OCI-LY1 (cell line): ENCODE measurements at regions not wholly inside any gene's neighbourhood (a gene's known extent, or its start where the extent isn't known, plus 50 kb on each side); places are given as distances from the start of the nearest gene placed in this dataset.

Source experiments
- H2AFZ ChIP-seq: fragments of 200-600 bp; sonication (generic), shearing (Covaris generic); 2 replicates; pipeline ENCODE4 v1.6.0; 2014; ENCODE audit warnings: antibody characterized with exemption, mild to moderate bottlenecking, low read length
- H3F3A ChIP-seq: fragments of 200-600 bp; sonication (generic), shearing (Covaris generic); 2 replicates; pipeline ENCODE4 v1.6.0; 2014; ENCODE audit warnings: mild to moderate bottlenecking, antibody characterized with exemption, low read length, moderate library complexity; ENCODE audit not compliant: insufficient read depth
- H3K27ac ChIP-seq: fragments of 200-600 bp; sonication (generic); 2 replicates; pipeline ENCODE4 v1.5.1; 2014; ENCODE audit warnings: low read length, mixed run types, mild to moderate bottlenecking, low read depth; ENCODE audit not compliant: poor library complexity, severe bottlenecking
- H3K27me3 ChIP-seq: fragments of 200-600 bp; sonication (generic); 2 replicates; pipeline ENCODE4 v1.6.0; 2014; ENCODE audit warnings: antibody characterized with exemption, mild to moderate bottlenecking, low read length, moderate library complexity; ENCODE audit not compliant: insufficient read depth
- H3K36me3 ChIP-seq: fragments of 200-600 bp; sonication (generic); 2 replicates; pipeline ENCODE4 v1.6.1; 2014; ENCODE audit warnings: mild to moderate bottlenecking, antibody characterized with exemption, low read length, moderate library complexity, mixed read lengths; ENCODE audit not compliant: insufficient read depth
- H3K4me1 ChIP-seq: fragments of 200-600 bp; sonication (generic); 2 replicates; pipeline ENCODE4 v1.5.1; 2014; ENCODE audit warnings: mild to moderate bottlenecking, low read length, moderate library complexity; ENCODE audit not compliant: insufficient read depth, severe bottlenecking
- H3K4me2 ChIP-seq: fragments of 200-600 bp; sonication (generic), shearing (Covaris generic); 2 replicates; pipeline ENCODE4 v1.6.1; 2014; ENCODE audit warnings: low read length
- H3K4me3 ChIP-seq: fragments of 200-600 bp; sonication (generic); 2 replicates; pipeline ENCODE4 v1.5.1; 2014; ENCODE audit warnings: low read length, low read depth, mild to moderate bottlenecking, mixed read lengths; ENCODE audit not compliant: poor library complexity, severe bottlenecking
- H3K79me2 ChIP-seq: fragments of 200-600 bp; shearing (Covaris generic); 2 replicates; pipeline ENCODE4 v1.6.1; 2016; ENCODE audit warnings: mixed run types, low read length, mixed read lengths; ENCODE audit not compliant: insufficient read depth
- H3K9ac ChIP-seq: fragments of 200-600 bp; sonication (generic), shearing (Covaris generic); 2 replicates; pipeline ENCODE4 v1.6.1; 2014; ENCODE audit warnings: mild to moderate bottlenecking, low read length, mixed read lengths
- H3K9me2 ChIP-seq: fragments of 200-600 bp; sonication (generic), shearing (Covaris generic); 2 replicates; pipeline ENCODE4 v1.6.1; 2014; ENCODE audit warnings: low read depth, mild to moderate bottlenecking, low read length, mixed read lengths
- H3K9me3 ChIP-seq: fragments of 200-600 bp; shearing (Covaris generic); 2 replicates; pipeline ENCODE4 v1.6.1; 2014; ENCODE audit warnings: low read length, mixed read lengths
- H4K20me1 ChIP-seq: fragments of 200-600 bp; sonication (generic), shearing (Covaris generic); 2 replicates; pipeline ENCODE4 v1.6.0; 2016; ENCODE audit warnings: mild to moderate bottlenecking, low read length; ENCODE audit not compliant: insufficient read depth
- CTCF ChIP-seq: fragments of 200-600 bp; sonication (generic), shearing (Covaris generic); IDR thresholded peaks from 2 replicates; pipeline ENCODE4 v1.5.1; 2017; ENCODE audit warnings: mild to moderate bottlenecking, antibody characterized with exemption, low read length, moderate library complexity, mixed read lengths
- EZH2 ChIP-seq: fragments of 200-600 bp; sonication (generic), shearing (Covaris generic); IDR thresholded peaks from 2 replicates; pipeline ENCODE4 v1.8.0; 2017; ENCODE audit warnings: borderline replicate concordance, mixed run types, mild to moderate bottlenecking, antibody characterized with exemption, low read length, moderate library complexity, mixed read lengths

DNA sequence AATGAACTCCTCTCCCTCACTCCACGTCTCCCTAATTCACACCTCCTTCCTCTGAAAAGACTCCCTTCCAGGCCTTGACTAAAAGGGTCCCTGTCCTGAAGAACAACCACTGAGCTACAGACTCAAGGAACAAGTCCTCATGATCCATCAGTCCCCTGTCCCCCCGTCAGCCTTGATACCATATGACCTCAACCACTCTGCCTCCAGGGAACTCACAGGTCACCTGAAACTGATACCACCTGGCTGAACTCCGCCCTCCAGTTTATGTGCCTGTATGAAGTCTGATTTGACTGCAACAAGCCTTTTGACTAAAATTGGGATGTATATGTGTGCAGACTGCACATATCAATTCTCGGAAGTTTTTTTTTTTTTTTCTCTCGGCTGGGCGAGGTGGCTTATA, 88.7 kb downstream of the UGCG start:
- H3K79me2 ChIP-seq, result no peaks in the 10 kb centered on the region

GRCh38 chr9:111986035-111986556, 89.5 kb downstream of the UGCG start:
- Histone ChIP-seq H3K9me3 (no peaks in the 10 kb centered on the region), H2AFZ (no peak overlapping the region), H3F3A (no peaks in the 10 kb centered on the region), H3K36me3 (no peaks in the 10 kb centered on the region), H3K9me2 (no peaks in the 10 kb centered on the region), H3K79me2 (no peaks in the 10 kb centered on the region), H3K4me1 (peaks cover 53% of the 10 kb centered on the region), H3K27me3 (no peaks in the 10 kb centered on the region), H4K20me1 (no peaks in the 10 kb centered on the region), H3K9ac (no peak overlapping the region), H3K4me3 (no peak overlapping the region), H3K4me2 (0 out of 2 replicates have a peak overlapping the region, but pooled peaks have one; percentile 3), H3K27ac (peak overlapping the region; percentile 40)
- TF ChIP-seq EZH2 (no peak), CTCF (no peak)

More for the DNA sequence above, 88.7 kb downstream of the UGCG start:
- Histone ChIP-seq H3K9me3 (no peaks in the 10 kb centered on the region), H3K4me1 (peaks cover 53% of the 10 kb centered on the region), H3K4me2 (no peak overlapping the region), H3K36me3 (no peaks in the 10 kb centered on the region), H3K9me2 (no peaks in the 10 kb centered on the region), H4K20me1 (no peaks in the 10 kb centered on the region), H3K4me3 (no peak overlapping the region), H3K27ac (peak overlapping the region; percentile 56), H2AFZ (no peak overlapping the region), H3K9ac (no peak overlapping the region), H3K27me3 (no peaks in the 10 kb centered on the region), H3F3A (no peaks in the 10 kb centered on the region)
- TF ChIP-seq EZH2 (no peak), CTCF (no peak)
